Fibroblast of the aortic adventitia (primary cell): ENCODE measurements at regions not wholly inside any gene's neighbourhood (a gene's known extent, or its start where the extent isn't known, plus 50 kb on each side); places are given as distances from the start of the nearest gene placed in this dataset.

Experiments
- DNase-seq: peaks from one replicate; pipeline ENCODE4 v3.0.0-alpha.2; 2010; ENCODE audit warnings: low read depth
- H3K4me3 ChIP-seq: 2 replicates; pipeline ENCODE4 v1.5.1; 2011; ENCODE audit warnings: low read depth, mild to moderate bottlenecking, control low read depth, low read length, moderate library complexity
- TF ChIP-seq, protein P1 (sequence below): IDR thresholded peaks from 2 replicates; pipeline ENCODE4 v1.5.1; 2011; ENCODE audit warnings: mild to moderate bottlenecking, low read length, control low read depth, inconsistent platforms; ENCODE audit not compliant: insufficient read depth

DNA sequence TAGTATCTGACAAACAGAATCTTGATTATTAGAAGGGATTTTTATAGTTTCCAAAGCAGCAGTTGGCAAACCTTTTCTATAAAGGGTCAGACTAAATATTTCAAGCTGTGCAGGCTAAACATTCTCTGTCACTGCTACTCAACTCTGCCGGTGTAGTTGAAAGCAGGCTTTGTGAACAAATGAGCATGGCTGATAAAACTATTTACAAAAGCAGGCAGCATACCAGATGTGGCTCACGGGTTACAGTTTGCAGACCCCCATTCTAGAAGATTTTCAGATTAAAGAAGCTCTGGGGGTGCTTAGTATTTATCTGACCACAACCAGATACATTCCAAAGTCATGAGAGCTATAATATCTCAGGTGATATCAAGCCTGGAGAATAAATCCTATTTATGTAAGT, 1017.5 kb downstream of the SORCS1 start:
- TF ChIP-seq, protein P1, sequence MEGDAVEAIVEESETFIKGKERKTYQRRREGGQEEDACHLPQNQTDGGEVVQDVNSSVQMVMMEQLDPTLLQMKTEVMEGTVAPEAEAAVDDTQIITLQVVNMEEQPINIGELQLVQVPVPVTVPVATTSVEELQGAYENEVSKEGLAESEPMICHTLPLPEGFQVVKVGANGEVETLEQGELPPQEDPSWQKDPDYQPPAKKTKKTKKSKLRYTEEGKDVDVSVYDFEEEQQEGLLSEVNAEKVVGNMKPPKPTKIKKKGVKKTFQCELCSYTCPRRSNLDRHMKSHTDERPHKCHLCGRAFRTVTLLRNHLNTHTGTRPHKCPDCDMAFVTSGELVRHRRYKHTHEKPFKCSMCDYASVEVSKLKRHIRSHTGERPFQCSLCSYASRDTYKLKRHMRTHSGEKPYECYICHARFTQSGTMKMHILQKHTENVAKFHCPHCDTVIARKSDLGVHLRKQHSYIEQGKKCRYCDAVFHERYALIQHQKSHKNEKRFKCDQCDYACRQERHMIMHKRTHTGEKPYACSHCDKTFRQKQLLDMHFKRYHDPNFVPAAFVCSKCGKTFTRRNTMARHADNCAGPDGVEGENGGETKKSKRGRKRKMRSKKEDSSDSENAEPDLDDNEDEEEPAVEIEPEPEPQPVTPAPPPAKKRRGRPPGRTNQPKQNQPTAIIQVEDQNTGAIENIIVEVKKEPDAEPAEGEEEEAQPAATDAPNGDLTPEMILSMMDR: no peak
- no peak for DNase-seq
- no peak overlapping the region for H3K4me3 ChIP-seq

DNA sequence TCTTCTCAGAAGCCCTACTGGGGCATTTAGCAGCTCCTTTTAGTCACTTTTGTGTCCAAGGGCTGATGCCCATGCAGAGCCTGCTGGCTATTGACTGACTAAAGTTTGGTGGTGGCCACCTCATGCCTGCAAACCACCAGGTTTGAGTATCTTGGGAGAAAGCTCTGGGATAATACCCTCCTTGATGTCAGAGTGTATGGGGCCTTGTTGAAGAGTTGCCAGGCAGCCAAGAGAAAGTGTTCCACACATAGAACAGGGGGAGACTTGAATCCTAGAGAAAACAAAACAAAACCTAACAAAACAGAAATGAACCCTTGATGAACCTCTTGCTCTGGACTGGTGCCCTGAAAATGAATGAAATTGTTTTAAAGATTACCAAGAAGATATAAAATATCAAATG, 1024.6 kb downstream of the SORCS1 start:
- no peak overlapping the region for H3K4me3 ChIP-seq
- DNase-seq: no peak
- TF ChIP-seq, protein P1: no peak

DNA sequence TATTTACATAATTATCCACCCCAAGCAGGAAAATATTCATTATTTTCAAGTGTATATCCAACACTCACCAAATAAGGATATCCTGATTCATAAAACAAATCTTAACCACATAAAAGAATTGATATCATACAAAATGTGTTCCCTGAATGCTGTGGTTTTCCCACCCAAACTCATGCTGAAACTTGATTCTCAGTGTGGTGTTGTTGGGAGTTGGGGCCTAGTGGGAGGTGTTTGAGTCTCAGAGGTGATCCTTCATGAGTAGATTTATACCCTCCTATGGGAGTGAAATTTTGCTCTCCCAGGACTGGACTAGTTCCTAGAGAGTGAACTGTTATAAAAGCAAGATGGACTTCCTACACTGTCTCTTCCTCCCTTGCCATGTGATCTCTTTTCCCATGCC, 1028.3 kb downstream of the SORCS1 start:
- H3K4me3 ChIP-seq: no peak overlapping the region
- DNase-seq: no peak
- TF ChIP-seq, protein P1: no peak

DNA sequence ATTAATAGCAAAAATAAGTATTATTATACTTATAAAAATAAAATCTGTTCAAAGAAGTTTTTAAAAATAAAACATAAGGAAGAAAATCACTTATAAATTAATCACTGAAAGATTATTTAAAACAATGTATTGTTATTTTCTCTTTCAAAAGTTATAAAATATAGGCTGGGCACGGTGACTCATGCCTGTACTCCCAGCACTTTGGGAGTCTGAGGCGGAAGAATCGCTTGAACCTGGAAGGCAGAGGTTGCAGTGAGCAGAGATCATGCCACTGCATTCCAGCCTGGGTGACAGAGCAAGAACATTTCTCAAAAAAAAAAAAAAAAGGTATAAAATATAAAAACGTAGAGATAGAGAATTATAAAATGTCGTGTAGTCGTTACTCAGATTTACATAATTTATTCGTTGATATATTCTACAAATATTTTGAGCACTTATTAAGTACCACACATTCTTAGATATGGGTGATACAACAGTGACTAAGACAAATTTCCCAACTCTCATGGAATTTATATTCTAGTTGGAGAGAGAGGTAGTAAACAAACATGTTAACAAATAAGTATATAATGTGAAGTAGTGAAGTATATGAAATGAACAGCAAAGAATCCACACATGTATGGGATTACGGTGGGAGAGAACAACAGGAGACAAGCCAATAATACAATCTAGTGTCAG, 1030.0 kb downstream of the SORCS1 start:
- DNase-seq: no peak
- H3K4me3 ChIP-seq: no peak overlapping the region
- TF ChIP-seq, protein P1: no peak

DNA sequence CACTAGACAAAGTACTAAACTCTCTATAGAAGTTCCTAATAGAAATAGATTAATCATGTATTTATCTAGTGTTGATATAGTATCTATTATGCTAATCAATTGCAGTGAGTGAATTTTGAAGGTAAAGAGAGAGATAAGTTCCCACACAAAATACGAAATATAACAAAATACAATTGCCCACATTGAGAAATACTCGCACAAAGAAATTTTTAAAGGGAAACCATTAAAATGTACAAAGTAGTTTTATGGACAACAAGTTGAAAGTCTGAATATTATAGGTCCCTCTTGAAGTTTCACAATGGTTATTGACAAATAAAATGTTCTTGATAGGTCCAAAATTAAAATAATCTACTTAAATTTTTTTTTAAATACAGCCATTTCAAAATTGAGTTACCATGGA, 1031.1 kb downstream of the SORCS1 start:
- no peak for DNase-seq
- TF ChIP-seq, protein P1: no peak
- H3K4me3 ChIP-seq: no peak overlapping the region

DNA sequence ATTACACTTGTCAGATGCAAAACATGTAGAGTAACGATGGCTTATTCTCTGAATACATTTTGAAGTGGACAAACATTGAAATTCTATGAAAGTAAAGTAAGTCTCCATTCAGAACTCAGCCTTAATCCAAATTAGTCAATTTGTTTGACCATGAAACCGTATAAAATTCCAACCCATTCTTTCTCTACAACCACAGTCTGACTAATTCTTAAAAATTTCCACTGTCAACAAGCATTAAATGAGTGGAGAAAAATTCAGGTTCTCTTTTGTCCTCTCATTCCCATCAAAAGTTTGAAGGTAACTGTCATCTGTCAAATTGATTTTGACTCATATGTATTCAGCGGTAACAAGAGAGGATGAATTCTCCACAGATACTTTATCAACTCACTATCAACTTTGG, 1031.5 kb downstream of the SORCS1 start:
- no peak for DNase-seq
- no peak overlapping the region for H3K4me3 ChIP-seq

More for the DNA sequence above, 1031.5 kb downstream of the SORCS1 start:
- TF ChIP-seq, protein P1: no peak
